Endothelial cell of hepatic sinusoid (primary cell): ENCODE measurements at regions not wholly inside any gene's neighbourhood (a gene's known extent, or its start where the extent isn't known, plus 50 kb on each side); places are given as distances from the start of the nearest gene placed in this dataset.
"Not testable (repeated sequence)": the region's sequence is repeated elsewhere in the genome, so short reads cannot be mapped to it uniquely, and the experiment has no call there.

Experiments
- in situ Hi-C: cut with HindIII; loops from 2 replicates; pipeline ENCODE4 v1.10.0; 2017; ENCODE audit warnings: low sequenced_read_pairs

- in situ Hi-C loops = no loop called here
Measured at GRCh38 chr11:29190313-29190712, 826.5 kb downstream of the KCNA4 start.

- in situ Hi-C loops = no loop called here
Measured at GRCh38 chr11:29187215-29187614, 829.6 kb downstream of the KCNA4 start.

GRCh38 chr11:29184939-29185890 lies 831.6 kb downstream of the KCNA4 start:
- in situ Hi-C loops = no loop called here

GRCh38 chr11:29183301-29183700 lies 833.5 kb downstream of the KCNA4 start:
- in situ Hi-C loops = no loop called here

- in situ Hi-C loops = no loop called here
Measured at GRCh38 chr11:29173660-29174062, 843.2 kb downstream of the KCNA4 start.

- in situ Hi-C loops = no loop called here
Measured at GRCh38 chr11:29171360-29171950, 845.4 kb downstream of the KCNA4 start.

- in situ Hi-C loops = no loop called here
Measured at GRCh38 chr11:29166306-29166705, 850.5 kb downstream of the KCNA4 start.

- in situ Hi-C loops = no loop called here
Measured at GRCh38 chr11:29163231-29163630, 853.6 kb downstream of the KCNA4 start.

- in situ Hi-C loops = no loop called here
Measured at GRCh38 chr11:29162491-29162890, 854.3 kb downstream of the KCNA4 start.

- in situ Hi-C loops = no loop called here
Measured at GRCh38 chr11:29161191-29161590, 855.6 kb downstream of the KCNA4 start.

- in situ Hi-C loops = no loop called here
Measured at GRCh38 chr11:29159552-29160465, 857.0 kb downstream of the KCNA4 start.

- in situ Hi-C loops = no loop called here
Measured at GRCh38 chr11:29153078-29153477, 863.8 kb downstream of the KCNA4 start.

- in situ Hi-C loops = not testable (repeated sequence)
Measured at GRCh38 chr11:29142573-29142972, 874.3 kb downstream of the KCNA4 start.

GRCh38 chr11:29135504-29135903 lies 881.3 kb downstream of the KCNA4 start:
- in situ Hi-C loops = no loop called here

- in situ Hi-C loops = no loop called here
Measured at GRCh38 chr11:29131055-29131454, 885.8 kb downstream of the KCNA4 start.

GRCh38 chr11:29129844-29130243 lies 887.0 kb downstream of the KCNA4 start:
- in situ Hi-C loops = loop anchor here (5.0 kb wide), 1 partner anchor 98 kb away; no protein-coding TSS in a partner anchor

- in situ Hi-C loops = loop anchor here (5.0 kb wide), 1 partner anchor 95 kb away; no protein-coding TSS in a partner anchor
Measured at GRCh38 chr11:29127461-29127860, 889.4 kb downstream of the KCNA4 start.

- in situ Hi-C loops = loop anchor here (5.0 kb wide), 1 partner anchor 93 kb away; no protein-coding TSS in a partner anchor
Measured at GRCh38 chr11:29125606-29126005, 891.2 kb downstream of the KCNA4 start.

- in situ Hi-C loops = no loop called here
Measured at GRCh38 chr11:29124470-29124869, 892.4 kb downstream of the KCNA4 start.

- in situ Hi-C loops = no loop called here
Measured at GRCh38 chr11:29119707-29120618, 896.9 kb downstream of the KCNA4 start.
